ENCODE measurements at regions not wholly inside any gene's neighbourhood (a gene's known extent, or its start where the extent isn't known, plus 50 kb on each side); places are given as distances from the start of the nearest gene placed in this dataset.

- TF ChIP-seq TAF1 (IDR thresholded peaks at IDR 0.05; ENCODE audit: borderline replicate concordance, low read depth, low read length) (no peak), POU2F2 (IDR thresholded peaks at IDR 0.05; ENCODE audit: borderline replicate concordance, low read depth, low read length) (no peak), TARDBP (IDR thresholded peaks at IDR 0.05; ENCODE audit: borderline replicate concordance) (no peak)
- TF ChIP-seq, protein P1, sequence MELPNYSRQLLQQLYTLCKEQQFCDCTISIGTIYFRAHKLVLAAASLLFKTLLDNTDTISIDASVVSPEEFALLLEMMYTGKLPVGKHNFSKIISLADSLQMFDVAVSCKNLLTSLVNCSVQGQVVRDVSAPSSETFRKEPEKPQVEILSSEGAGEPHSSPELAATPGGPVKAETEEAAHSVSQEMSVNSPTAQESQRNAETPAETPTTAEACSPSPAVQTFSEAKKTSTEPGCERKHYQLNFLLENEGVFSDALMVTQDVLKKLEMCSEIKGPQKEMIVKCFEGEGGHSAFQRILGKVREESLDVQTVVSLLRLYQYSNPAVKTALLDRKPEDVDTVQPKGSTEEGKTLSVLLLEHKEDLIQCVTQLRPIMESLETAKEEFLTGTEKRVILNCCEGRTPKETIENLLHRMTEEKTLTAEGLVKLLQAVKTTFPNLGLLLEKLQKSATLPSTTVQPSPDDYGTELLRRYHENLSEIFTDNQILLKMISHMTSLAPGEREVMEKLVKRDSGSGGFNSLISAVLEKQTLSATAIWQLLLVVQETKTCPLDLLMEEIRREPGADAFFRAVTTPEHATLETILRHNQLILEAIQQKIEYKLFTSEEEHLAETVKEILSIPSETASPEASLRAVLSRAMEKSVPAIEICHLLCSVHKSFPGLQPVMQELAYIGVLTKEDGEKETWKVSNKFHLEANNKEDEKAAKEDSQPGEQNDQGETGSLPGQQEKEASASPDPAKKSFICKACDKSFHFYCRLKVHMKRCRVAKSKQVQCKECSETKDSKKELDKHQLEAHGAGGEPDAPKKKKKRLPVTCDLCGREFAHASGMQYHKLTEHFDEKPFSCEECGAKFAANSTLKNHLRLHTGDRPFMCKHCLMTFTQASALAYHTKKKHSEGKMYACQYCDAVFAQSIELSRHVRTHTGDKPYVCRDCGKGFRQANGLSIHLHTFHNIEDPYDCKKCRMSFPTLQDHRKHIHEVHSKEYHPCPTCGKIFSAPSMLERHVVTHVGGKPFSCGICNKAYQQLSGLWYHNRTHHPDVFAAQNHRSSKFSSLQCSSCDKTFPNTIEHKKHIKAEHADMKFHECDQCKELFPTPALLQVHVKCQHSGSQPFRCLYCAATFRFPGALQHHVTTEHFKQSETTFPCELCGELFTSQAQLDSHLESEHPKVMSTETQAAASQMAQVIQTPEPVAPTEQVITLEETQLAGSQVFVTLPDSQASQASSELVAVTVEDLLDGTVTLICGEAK (IDR thresholded peaks at IDR 0.05; ENCODE audit: borderline replicate concordance), result no peak
- TF ChIP-seq, protein P2, sequence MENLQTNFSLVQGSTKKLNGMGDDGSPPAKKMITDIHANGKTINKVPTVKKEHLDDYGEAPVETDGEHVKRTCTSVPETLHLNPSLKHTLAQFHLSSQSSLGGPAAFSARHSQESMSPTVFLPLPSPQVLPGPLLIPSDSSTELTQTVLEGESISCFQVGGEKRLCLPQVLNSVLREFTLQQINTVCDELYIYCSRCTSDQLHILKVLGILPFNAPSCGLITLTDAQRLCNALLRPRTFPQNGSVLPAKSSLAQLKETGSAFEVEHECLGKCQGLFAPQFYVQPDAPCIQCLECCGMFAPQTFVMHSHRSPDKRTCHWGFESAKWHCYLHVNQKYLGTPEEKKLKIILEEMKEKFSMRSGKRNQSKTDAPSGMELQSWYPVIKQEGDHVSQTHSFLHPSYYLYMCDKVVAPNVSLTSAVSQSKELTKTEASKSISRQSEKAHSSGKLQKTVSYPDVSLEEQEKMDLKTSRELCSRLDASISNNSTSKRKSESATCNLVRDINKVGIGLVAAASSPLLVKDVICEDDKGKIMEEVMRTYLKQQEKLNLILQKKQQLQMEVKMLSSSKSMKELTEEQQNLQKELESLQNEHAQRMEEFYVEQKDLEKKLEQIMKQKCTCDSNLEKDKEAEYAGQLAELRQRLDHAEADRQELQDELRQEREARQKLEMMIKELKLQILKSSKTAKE (IDR thresholded peaks at IDR 0.05; ENCODE audit: low read depth, poor library complexity, severe bottlenecking), result no peak
- TF ChIP-seq, protein P3, sequence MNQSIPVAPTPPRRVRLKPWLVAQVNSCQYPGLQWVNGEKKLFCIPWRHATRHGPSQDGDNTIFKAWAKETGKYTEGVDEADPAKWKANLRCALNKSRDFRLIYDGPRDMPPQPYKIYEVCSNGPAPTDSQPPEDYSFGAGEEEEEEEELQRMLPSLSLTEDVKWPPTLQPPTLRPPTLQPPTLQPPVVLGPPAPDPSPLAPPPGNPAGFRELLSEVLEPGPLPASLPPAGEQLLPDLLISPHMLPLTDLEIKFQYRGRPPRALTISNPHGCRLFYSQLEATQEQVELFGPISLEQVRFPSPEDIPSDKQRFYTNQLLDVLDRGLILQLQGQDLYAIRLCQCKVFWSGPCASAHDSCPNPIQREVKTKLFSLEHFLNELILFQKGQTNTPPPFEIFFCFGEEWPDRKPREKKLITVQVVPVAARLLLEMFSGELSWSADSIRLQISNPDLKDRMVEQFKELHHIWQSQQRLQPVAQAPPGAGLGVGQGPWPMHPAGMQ (IDR thresholded peaks at IDR 0.05; ENCODE audit: borderline replicate concordance), result no peak
These were observed 100.9 kb upstream of the BRINP3 start (continued) for GRCh38 chr1:190578526-190578925.

Measured in GM12878 (cell line).